H1 (cell line): ENCODE measurements at regions not wholly inside any gene's neighbourhood (a gene's known extent, or its start where the extent isn't known, plus 50 kb on each side); places are given as distances from the start of the nearest gene placed in this dataset.

ENCODE experiments used
- ATF2 ChIP-seq: IDR thresholded peaks from 2 replicates; pipeline ENCODE4 v1.6.1; 2012; ENCODE audit warnings: low read length, inconsistent platforms
- EP300 ChIP-seq, 2 experiments: IDR thresholded peaks; 1 replicate in 1 of 2; 2 replicates in 1 of 2; pipeline ENCODE4 v1.6.1; 2011 to 2012; ENCODE audit warnings: low read depth in 2 of 2, low read length in 2 of 2, mild to moderate bottlenecking in 2 of 2, borderline replicate concordance in 1 of 2, inconsistent platforms in 1 of 2, moderate library complexity in 1 of 2
- GTF2F1 ChIP-seq: IDR thresholded peaks from 2 replicates; pipeline ENCODE4 v1.6.1; 2012; ENCODE audit warnings: low read depth, low read length, improper control_type of control experiment, borderline replicate concordance
- SP1 ChIP-seq: IDR thresholded peaks from 2 replicates; pipeline ENCODE4 v1.6.1; 2011; ENCODE audit warnings: low read depth, low read length
- TAF7 ChIP-seq: optimal IDR thresholded peaks from 2 replicates; pipeline ENCODE3; 2011; ENCODE audit warnings: low read depth, mild to moderate bottlenecking, inconsistent platforms, low read length, moderate library complexity, borderline replicate concordance
- USF2 ChIP-seq: IDR thresholded peaks from 2 replicates; pipeline ENCODE4 v1.6.1; 2011; ENCODE audit warnings: low read length, improper control_type of control experiment

DNA sequence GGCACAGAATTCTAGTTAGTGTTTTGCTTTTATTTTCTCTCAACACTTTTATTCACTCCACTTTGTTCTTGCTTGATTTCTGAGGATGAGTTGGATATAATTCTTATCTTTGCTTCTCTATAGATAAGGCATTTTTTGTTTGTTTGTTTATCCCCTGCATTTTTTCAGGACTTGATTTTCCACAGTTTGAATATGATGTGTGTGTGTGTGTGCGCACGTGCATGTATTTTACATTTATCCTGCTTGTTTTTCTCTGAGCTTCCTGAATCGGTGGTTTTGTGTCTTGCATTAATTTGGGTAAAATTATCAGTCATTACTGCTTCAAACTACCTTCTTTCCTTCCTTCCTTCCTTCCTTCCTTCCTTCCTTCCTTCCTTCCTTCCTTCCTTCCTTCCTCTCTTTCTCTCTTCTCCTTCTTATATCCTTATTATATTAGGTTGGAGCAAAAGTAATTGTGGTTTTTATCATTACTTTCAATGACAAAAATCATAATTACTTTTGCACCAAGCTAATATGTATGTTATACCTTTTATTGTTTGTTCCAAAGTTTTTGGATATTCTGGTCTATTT lies 679.9 kb upstream of the RAG2 start (continued):
- TF ChIP-seq USF2: no peak
- no peak for TF ChIP-seq ATF2
- no peak for TF ChIP-seq GTF2F1
- TF ChIP-seq EP300 (IDR thresholded peaks at IDR 0.05; ENCODE audit: borderline replicate concordance in 1 of 2, low read depth in 2 of 2, low read length in 2 of 2): no peak
- no peak for TF ChIP-seq SP1
- TF ChIP-seq TAF7: no peak
